Sigmoid colon (tissue), 4 donors: ENCODE measurements at regions not wholly inside any gene's neighbourhood (a gene's known extent, or its start where the extent isn't known, plus 50 kb on each side); places are given as distances from the start of the nearest gene placed in this dataset.

ENCODE experiments used
- CTCF ChIP-seq, 4 experiments: fragments of 450-650 bp in 3 of 4; fragments of 200-600 bp in 1 of 4; IDR thresholded peaks; one replicate each; pipeline ENCODE4 v1.5.1; 2016 to 2019; ENCODE audit warnings: antibody characterized with exemption in 4 of 4, mild to moderate bottlenecking in 3 of 4, moderate library complexity in 2 of 4
- EP300 ChIP-seq, 4 donors: sonication (generic); formaldehyde crosslinking; IDR thresholded peaks; one replicate each; pipeline ENCODE4 v1.6.1; 2017; ENCODE audit warnings: antibody characterized with exemption in 4 of 4
- POLR2A ChIP-seq, 2 donors: fragments of 450-650 bp; IDR thresholded peaks; one replicate each; pipeline ENCODE4 v1.6.1; 2016; ENCODE audit warnings: antibody characterized with exemption in 2 of 2, mild to moderate bottlenecking in 2 of 2, moderate library complexity in 2 of 2
- POLR2AphosphoS5 ChIP-seq, 4 donors: sonication (generic); formaldehyde crosslinking; IDR thresholded peaks; one replicate each; pipeline ENCODE4 v1.6.1; 2017; ENCODE audit warnings: antibody characterized with exemption in 4 of 4

DNA sequence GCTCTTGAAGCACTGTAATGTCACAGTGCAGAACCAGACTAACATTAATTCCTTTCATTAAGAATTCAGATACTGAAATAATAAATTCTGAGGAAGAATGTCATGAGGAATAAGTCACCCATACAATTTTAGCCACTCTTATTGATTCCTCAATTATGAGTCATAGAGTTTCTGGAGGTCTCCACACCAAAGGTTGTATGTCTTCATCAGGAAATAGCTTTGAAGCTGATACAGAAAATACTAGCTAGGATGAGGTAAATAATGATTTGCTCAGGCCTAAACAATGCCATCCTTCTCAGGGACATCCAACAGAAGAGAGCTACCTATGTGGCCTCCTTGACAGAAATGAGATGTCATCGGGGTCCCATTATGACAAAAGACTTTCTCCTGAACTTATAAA is 238.8 kb downstream of the OR13H1 start:
- TF ChIP-seq CTCF (IDR thresholded peaks at IDR 0.05) (no peak), POLR2A (IDR thresholded peaks at IDR 0.05) (no peak), POLR2AphosphoS5 (IDR thresholded peaks at IDR 0.05) (no peak), EP300 (IDR thresholded peaks at IDR 0.05) (no peak)
